DMS114 treated with DMSO at 0.1 percent for 48 hours (cell line): ENCODE measurements at regions not wholly inside any gene's neighbourhood (a gene's known extent, or its start where the extent isn't known, plus 50 kb on each side); places are given as distances from the start of the nearest gene placed in this dataset.
"Not testable (repeated sequence)": the region's sequence is repeated elsewhere in the genome, so short reads cannot be mapped to it uniquely, and the experiment has no call there.

Experiments
- DNase-seq: peaks from one replicate; lab custom pipeline; 2025; ENCODE audit not compliant: unreplicated experiment; lab: John Stamatoyannopoulos, UW

DNA sequence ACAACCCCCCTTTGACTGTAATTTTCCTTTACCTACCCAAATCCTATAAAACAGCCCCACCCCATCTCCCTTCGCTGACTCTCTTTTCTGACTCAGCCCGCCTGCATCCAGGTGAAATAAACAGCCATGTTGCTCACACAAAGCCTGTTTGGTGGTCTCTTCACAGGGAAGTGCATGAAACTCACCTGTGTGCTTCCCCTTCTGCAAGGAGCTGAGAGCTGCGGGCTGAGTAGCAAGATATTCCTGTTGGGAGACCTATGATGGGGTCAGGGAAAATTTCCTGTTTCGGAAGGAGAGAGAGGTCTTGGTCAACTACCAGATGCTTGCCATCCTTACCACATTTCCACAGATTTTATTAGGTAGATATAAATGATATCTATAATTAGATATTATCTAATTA lies 474.5 kb upstream of the NUDT12 start:
- not testable (repeated sequence) for DNase-seq

DNA sequence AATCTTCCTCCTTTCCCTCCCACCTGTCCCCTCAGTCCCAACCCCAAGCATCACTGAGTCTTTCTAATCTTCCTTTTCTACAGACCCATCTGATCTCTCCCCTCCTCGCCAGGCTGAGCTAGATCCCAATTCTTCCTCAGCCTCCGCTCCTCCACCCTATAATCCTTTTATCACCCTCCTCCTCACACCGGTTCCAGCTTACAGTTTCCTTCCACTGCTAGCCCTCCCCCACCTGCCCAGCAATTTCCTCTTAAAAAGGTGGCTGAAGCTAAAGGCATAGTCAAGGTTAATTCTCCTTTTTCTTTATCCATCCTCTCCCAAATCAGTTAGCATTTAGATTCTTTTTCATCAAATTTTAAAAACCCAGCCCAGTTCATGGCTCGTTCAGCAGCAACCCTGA lies 470.6 kb upstream of the NUDT12 start:
- not testable (repeated sequence) for DNase-seq

DNA sequence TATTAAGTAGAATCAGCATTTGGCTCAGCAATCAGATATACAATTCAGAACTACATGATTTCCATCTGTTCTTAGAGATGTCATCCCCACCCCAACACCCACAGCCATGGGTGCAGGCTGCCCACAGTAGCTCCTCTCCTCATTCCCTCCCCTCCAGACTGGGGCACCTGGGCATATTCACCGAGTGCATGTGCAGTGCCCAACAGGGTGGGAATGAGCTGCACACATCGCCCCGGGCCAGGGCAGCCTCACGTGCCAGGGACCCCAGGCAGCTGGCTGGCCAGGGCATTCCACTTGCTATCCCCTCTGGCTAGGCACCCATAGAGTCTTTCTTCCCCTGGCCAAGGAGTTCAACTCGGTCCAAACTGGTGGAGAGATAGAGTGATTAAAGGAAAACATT lies 461.9 kb upstream of the NUDT12 start:
- no peak for DNase-seq

DNA sequence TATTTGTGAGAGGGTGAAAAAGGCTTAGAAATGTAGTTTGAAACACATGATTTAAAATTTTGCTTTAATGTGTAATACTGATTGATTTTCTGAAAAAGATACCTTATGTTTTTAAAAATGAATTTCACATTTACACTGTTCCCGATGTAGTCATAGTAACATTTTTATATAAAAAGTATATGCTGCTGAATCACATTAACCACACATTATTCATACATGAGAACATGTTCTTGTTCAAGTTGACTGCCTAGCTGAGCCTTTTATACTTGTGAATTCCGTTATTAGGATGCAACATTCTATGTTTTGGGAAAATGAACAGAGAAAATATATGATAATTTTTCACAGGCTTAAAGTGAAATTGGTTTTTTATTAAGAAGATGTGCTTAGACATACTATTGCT lies 461.1 kb upstream of the NUDT12 start:
- no peak for DNase-seq

DNA sequence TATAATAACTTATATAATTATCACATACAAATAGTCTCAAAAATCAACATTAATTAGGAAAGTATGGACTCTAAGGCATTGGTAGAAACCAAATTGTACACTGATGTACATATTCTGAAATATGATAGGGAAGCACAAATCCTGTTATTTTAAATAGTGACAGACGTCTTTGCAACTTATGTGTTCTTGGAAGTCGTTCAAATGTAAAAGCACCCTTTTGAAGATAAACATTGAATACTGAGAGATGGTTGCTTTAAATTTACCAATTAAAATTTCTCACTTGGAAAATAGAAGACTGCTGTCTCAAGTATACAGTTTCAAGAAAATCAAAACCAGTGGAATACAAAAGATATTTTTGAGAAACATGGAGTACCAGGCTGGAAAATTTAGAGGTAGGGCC lies 457.4 kb upstream of the NUDT12 start:
- DNase-seq, result no peak

DNA sequence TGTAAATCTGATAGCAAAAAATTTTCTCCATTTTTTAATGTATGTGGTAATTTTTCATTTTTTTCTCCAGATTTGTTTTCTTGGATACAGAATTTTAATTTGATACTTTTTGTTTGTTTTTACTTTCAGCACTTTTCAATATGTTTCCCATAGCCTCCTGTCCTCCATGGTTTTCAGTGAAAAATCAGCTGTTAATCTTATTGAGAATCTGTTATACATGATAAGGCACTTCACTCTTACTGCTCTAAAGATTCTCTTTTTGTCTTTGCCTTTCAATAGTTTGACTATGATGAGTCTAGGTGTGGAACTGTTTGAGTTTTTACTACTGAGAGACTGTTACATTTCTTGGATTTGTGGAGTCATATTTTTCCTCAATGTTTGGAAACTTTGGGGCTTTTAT lies 455.7 kb upstream of the NUDT12 start:
- no peak for DNase-seq

DNA sequence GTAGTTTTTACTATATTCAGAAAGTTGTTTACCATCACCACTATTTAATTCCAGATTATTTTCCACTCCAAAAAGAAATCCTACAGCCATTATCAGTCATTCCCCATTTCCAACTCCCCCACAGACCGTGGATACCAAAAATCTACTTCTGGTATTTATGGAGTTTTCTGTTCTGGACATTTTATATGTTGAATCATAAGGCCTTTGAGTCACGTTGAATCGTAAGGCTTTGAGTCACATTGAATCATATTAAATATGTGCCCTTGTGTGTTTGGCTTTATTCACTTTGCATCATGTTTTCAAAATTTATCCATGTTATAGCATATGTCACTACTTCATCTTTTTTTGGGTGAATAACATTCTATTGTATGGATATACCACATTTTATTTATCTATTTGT lies 454.1 kb upstream of the NUDT12 start:
- DNase-seq, result no peak

DNA sequence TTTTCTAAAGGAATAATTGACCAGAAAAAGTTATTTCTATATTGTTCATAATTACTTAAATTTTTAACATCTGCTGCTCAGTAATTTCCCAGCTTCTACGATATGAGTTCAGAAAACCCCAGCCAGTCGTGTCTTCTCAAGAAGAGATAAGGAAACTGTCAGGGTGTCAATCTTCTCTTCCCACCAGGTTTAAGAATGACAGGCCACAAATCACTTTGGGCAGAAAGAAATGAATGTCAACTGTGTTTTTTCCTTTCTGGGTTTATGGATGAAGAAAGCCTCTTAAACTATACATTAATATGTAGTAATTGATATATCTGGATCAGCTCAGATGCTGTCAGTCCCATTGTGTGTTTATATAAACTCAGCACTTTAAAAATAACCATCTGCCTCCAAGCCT lies 453.2 kb upstream of the NUDT12 start:
- no peak for DNase-seq

DNA sequence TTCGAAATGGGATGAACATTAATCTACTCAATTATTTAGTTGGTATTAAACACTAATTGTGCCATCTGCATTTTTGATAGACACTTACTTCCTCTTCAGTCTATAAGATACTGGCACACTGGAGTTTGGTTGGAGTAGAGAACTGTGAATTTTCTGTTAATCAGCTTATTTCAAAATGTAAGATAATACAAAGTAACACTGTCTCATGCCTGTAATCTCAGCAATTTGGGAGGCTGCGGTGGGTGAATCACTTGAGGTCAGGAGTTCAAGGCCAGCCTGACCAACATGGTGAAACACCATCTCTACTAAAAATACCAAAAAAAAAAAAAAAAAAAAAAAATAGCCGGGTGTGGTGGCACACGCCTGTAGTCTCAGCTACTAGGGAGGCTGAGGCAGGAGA lies 440.2 kb upstream of the NUDT12 start:
- DNase-seq, result not testable (repeated sequence)

DNA sequence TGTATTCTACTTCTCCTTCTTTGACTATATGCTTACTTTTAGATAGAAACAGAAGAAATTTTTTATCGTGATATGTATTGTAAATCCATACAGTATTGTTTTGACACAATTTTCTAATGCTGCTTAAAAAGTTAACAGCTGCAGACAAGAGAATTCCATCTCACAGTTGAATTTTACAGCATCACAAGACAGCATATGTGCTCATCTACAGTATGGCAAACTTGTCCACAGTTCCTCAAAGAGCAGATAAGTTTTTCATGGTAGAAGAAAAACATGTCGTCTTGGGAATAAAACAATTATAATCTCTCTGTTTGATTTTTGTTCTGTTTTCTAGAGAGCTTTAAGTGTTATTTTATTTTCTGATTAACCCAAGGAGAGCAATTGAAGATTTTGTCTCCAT lies 438.5 kb upstream of the NUDT12 start:
- DNase-seq, result no peak

DNA sequence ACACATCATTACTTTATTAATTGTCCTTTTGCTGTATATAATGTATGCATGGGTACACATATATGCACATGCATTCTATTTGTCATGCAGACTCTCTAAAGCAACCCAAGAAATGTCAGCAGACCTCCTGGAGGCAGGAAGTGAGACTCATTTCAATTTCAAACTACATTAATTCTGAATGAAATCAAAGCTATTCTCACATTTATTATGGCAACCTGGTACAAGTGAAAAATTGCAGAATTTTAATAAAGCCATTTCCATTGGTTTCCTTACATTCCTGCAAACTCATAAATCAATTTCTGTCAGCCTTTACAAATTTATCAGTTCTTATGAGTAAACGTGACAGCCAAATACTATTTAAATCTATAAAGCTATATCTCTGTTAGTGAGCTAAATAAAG lies 430.4 kb upstream of the NUDT12 start:
- DNase-seq, result no peak

DNA sequence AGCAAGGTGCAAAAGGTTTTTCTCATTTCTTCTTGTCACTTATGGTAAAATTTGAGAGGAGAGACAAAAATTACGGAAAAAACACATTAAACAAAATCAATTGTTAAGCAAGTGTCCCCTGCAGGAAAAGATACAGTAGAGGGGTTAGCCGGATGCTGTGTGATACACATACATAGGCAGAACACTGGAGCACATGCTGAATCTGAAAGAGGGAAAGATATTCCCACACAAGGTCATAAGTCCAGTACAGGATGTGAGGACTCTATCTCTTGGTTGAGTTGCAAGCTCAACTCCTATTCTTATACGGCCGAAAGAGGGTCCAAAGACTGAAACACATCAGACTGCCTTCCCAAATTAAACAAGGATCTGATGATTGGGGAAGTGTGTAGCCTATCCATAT lies 427.5 kb upstream of the NUDT12 start:
- no peak for DNase-seq

DNA sequence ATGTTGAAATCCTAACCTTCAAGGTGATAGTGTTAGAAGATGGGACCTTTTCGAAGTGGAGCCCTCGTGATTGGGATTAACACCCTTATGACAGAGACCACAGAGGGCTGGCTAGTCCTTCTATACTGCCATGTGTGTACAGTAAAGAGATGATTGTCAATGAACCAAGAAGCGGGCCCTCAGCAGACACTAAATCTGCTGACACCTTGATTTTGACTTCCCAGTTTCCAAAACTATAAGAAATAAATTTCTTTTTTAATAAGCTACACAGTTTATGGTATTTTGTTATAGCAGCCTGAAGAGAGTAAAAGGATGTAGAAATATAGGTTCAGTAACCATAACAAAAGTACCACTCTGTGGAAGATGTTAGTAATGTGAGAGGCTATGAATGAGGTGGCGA lies 419.0 kb upstream of the NUDT12 start:
- no peak for DNase-seq

DNA sequence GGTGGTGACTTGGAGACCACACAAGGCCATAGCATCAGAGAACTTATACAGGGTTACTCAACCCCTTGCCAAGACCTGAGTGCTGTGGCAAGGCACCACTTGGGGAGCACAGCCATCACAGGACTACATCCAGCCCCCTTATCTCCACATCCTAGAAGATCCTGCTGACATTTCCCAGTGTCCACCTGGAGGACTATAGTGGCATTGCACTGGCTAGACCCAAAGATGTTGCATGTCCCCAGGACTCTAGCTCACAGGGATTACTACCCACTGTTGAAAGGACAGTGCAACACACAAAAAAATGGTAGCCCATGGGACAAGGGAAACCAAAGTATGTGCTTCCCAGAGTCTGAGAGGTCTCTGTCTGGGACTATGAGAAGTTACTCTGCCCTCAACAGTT lies 411.1 kb upstream of the NUDT12 start:
- no peak for DNase-seq

DNA sequence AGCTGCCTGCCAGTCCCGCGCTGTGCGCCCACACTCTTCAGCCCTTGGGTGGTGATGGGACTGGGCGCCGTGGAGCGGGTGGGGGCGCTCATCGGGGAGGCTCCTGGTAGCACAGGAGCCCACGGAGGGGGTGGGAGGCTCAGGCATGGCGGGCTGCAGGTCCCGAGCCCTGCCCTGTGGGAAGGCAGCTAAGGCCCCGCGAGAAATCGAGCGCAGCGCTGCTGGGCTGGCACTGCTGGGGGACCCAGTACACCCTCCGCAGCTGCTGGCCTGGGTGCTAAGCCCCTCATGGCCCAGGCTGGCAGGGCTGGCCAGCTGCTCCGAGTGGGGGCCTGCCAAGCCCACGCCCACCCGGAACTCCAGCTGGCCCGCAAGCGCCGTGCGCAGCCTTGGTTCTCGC lies 403.7 kb upstream of the NUDT12 start:
- not testable (repeated sequence) for DNase-seq

DNA sequence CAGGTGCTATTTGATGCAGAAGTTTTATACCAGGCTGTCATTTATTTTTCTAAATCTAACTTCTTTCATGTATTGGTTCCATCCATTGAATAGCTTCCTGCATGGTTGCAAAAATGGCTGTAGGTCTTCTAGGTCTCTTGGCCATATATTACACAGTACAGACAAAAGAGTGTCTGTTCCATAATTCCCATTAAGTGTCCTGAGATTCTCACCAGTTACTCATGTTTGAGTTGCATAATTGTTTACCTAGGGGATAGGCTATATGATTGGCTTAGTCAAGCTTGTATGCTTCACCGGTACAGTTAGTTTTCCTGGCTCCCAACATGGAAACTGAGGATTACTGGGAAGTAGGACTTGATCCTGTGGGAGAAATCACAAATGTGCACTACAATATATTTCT lies 399.4 kb upstream of the NUDT12 start:
- no peak for DNase-seq

DNA sequence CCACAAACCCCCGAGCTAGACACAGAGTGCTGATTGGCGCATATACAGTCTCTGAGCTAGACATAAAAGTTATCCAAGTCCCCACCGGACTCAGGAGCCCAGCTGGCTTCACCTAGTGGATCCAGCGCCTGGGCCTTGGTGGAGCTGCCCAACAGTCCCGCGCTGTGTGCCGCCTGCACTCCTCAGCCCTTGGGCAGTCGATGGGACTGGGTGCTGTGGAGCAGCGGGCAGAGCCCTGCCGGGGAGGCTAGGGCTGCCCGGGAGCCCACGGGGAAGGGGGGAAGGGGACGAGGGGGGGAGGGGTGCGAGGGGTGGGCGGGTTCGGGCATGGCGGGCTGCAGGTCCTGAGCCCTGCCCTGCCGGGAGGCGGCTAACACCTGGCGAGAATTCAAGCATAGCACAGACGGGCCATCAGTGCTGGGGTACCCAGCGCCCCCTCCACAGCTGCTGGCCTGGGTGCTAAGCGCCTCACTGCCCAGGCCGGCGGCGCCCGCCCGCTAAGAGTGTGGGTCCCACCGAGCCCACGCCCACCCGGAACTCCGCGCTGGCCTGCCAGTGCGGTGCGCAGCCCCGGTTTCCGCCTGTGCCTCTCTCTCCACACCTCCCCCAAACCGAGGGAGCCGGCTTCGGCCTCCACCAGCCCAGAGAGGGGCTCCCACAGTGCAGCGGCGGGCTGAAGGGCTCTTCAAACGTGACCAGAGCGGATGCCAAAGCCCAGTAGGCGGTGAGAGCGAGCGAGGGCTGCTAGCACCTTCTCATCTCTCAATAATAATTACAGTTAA lies 391.2 kb upstream of the NUDT12 start:
- DNase-seq, result no peak

DNA sequence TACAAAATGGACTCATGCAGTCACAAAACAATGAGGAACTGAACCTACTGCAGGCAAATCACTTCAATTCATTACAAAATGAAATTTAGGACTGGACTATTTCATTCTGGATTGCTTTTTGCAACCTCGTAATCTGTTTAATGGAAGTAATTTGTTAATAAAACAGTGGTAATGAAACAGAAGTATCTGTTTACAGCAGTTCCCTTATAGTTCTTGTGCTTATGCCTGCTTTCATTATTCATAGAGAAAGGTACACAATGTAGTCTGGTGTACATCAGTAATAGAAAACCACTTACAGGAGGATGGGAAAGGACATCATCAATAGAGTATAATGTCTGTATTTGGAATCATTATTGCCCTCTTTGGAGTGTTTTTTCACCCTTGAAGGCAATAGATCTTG lies 389.2 kb upstream of the NUDT12 start:
- DNase-seq, result no peak

DNA sequence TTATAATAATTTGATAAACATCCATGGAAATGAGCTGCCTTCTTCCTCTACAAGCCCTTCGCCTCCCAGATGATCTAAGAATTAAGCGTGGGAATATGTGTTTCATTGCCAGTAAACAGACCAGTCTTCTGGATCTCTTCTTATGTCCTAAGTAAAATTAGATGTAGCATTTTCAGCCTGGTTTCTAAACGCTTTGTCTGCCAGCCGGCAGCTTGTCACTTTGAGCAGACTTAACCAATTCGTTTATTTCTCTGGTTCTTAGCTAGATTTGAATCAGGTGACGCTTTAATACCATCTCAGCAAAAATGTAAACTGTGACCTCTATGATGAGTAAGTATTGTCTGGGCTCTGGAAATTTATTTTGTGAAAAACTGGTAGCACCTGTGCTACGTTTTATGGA lies 380.6 kb upstream of the NUDT12 start:
- no peak for DNase-seq

DNA sequence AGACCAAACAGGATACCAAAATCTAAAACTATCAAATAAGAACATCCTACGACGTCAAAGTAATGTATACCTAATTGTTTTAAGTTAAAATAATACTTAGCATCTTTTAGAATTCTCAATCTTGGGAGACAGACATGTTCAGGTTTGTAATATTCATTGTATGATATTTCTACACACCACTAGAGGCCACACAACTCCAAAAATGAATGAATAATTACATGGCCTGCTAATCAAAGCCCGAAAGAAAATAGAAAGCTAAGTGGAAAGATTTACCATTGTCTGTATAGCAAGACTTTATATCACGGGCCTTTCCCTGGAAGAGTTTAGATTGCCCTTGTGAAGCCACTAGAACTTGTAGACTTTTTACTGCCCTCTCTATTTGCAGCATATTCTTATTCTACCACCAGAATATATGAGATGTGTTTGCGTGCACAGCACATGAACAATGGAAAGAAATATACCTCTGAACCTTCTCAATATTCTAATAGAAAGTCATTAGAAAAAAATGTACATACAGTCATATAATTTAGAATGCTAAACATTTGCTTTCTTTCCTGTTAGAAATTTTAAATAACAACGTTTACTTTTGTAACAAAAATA lies 380.1 kb upstream of the NUDT12 start:
- peak; percentile 51 for DNase-seq

DNA sequence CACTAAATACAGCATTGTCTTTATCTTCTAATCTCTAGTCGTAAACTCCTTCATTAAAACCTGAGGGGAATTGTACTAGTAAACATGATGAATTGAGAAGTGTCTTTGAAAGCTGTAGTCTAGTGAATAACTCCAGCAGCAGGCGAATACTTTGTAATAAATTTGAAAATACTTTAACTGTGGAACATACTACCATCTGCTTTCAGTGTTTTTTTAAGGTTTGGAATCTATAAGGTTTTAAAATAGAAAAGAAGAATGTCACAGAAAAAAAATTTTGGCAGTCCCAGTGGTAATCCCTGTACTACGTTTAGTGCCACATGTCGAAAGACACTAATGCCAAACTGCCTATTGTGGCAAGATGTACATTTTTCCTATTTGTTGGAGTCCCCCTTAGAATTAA lies 379.0 kb upstream of the NUDT12 start:
- DNase-seq, result peak; percentile 59

DNA sequence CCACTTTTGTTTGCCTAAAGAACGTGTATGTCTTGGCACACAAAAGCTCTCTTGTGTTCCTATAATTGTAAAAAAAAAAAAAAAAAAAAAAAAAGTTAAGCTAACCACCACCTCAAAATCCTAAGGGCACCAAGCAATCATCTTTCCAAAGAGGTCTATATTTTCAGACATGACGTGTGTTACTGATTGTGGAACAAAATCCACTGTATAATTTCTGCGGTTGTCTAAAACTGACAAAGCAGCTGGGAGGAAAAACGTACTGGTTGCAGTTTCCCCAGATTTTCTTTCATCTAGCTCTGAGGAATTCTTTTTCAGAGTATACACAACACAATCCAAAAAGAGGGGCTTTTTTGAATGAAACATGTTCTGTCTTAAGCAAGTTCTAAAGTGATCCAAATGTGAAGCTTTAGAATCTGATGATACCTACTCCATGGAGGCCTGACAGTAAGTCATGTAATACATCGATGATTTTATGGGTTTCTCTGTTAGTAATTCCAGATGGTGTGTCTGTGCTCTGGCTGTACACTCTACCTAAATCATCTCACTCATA lies 375.6 kb upstream of the NUDT12 start:
- peak; percentile 47 for DNase-seq
